WI38 (cell line): ENCODE measurements at regions not wholly inside any gene's neighbourhood (a gene's known extent, or its start where the extent isn't known, plus 50 kb on each side); places are given as distances from the start of the nearest gene placed in this dataset.

ENCODE experiments used
- H3K4me3 ChIP-seq: 2 replicates; pipeline ENCODE4 v1.5.1; 2011; ENCODE audit warnings: low read depth, mild to moderate bottlenecking, control low read depth, low read length
- TF ChIP-seq, protein P1 (sequence below): IDR thresholded peaks from 2 replicates; pipeline ENCODE4 v1.5.1; 2012; ENCODE audit warnings: low read depth, mild to moderate bottlenecking, control low read depth, low read length

DNA sequence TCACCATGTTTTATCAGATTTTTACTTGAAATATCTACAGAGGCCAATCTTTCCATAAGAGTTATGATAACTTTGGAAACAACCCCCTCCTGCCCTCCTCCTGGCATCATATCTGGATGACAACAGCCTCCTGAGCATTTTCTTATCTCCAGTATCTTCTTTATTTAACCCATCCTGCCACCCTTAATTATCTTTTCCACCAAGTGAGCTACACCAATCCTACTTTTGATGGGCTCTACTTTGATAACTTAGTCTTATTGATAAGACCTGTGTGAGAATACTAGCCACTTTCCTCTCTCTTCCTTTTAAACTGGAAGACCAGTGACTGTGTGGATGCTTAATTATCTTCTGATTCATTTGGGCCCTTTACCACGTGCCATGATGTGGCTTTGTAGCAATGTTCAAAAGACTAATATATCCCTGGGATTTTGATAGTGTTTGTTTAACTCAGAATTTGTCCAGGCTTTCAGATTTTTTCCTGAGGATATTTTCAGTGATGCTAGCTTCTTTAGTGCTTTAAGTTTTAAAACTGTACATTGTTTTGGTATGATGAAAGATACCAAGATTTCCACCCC is 330.1 kb upstream of the GIMD1 start:
- no peak overlapping the region for H3K4me3 ChIP-seq
- TF ChIP-seq, protein P1, sequence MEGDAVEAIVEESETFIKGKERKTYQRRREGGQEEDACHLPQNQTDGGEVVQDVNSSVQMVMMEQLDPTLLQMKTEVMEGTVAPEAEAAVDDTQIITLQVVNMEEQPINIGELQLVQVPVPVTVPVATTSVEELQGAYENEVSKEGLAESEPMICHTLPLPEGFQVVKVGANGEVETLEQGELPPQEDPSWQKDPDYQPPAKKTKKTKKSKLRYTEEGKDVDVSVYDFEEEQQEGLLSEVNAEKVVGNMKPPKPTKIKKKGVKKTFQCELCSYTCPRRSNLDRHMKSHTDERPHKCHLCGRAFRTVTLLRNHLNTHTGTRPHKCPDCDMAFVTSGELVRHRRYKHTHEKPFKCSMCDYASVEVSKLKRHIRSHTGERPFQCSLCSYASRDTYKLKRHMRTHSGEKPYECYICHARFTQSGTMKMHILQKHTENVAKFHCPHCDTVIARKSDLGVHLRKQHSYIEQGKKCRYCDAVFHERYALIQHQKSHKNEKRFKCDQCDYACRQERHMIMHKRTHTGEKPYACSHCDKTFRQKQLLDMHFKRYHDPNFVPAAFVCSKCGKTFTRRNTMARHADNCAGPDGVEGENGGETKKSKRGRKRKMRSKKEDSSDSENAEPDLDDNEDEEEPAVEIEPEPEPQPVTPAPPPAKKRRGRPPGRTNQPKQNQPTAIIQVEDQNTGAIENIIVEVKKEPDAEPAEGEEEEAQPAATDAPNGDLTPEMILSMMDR = no peak

DNA sequence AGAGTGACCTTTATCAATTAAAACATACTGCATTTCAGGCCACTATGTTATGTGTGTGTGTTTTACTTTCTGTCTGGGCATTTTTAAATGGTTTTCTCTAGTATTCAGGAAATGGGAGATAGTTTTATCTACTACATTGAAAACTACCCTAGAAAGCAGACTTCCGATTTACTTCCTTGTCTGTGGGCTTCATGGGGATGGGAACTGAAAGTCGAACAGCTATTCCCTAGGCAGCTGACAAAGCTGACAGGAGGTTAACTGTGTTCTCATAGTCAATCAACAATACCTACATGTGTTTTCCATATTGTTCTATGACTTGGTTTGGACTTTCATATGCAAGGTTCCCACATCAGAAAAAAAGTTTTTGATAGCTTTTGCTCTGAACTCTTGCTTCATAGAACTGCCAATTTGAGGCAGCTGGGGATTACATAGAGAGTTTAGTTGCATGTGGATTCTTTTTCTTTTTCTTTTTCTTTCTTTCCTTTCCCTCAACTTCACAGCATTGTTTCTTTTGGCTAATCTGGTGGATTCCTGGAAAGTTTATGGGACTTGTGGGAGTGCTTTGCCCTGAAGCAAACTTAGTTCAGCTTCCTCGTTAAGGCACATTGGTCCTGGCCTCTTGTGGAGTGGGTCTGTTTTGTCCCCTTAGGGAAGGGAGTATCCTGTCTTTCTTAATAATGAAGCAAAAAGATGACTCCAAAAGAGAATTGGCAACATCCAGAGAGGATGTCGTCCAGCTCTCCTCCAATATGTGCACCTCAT is 327.1 kb upstream of the GIMD1 start:
- TF ChIP-seq, protein P1 = no peak
- no peak overlapping the region for H3K4me3 ChIP-seq

DNA sequence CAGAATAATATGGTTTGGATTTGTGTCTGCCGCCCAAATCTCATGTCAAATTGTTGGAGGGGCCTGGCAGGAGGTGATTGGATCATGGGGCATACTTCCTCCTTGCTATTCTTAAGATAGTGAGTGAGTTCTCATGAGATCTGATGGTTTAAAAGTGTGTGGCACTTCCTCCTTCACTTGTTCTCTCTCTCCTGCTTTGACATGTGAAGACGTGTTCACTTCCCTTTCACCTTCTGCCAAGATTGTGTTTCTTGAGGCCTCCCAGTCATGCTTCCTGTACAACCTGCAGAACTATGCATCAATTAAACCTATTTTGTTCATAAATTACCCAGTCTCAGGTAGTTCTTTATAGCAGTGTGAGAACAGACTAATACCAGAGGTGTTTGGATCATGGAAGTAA is 325.7 kb upstream of the GIMD1 start:
- TF ChIP-seq, protein P1 = no peak
- no peak overlapping the region for H3K4me3 ChIP-seq

DNA sequence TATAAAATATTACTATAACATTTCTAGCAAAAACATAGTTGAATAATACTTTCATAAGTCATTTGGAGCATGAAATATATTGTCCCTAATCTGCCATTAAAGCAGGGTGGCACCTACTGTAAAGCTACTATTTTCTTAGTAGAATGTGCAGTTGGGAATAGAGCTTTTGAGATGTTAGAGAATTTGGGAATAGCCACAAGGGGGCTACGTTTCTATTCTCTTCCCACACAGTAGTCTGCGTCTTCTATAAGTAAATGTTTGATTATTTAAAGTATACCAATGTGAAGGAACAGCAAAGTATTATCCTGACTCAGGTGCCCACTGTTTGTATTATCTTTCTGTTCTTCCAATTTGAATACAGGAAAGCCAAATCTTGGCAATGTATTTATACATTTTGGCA is 323.2 kb upstream of the GIMD1 start:
- TF ChIP-seq, protein P1 = no peak
- H3K4me3 ChIP-seq = no peak overlapping the region

DNA sequence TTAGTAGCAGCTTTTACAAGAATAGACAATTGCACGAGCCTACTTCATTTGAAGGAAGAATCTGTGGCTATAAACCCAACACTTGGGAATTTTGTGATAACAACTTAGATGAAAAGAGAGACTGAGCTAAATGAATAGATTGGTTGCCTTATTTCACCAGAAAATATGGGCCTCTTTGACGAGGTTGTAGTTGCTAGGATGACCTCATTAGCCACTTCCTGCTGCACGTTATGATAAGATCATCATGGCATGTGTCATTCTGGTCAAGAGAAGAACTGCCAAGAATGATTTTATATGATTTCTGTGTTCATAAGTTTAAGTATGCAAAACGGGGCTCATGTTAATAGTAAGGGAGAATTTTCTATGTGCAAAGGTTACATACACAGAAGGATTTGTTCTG is 321.9 kb upstream of the GIMD1 start:
- no peak overlapping the region for H3K4me3 ChIP-seq
- TF ChIP-seq, protein P1 = no peak

DNA sequence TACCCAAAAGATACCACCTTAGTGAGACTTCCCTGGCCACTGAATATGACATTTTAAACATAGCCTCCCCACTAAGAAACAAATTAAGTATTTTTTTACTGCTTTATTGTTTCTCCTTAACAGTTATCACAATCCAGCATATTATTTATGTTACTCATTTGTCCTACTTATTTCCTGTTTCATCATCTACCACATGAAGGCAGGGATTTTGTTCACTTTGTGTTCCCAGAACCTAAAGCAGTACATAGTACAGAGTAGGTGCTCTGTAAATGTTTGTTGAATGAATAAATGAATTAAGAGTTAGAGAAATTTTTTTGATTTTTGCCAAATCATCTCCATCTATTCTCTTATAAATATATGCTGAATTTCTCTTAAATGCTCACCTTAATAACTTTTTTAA is 318.4 kb upstream of the GIMD1 start:
- TF ChIP-seq, protein P1 = no peak
- no peak overlapping the region for H3K4me3 ChIP-seq

DNA sequence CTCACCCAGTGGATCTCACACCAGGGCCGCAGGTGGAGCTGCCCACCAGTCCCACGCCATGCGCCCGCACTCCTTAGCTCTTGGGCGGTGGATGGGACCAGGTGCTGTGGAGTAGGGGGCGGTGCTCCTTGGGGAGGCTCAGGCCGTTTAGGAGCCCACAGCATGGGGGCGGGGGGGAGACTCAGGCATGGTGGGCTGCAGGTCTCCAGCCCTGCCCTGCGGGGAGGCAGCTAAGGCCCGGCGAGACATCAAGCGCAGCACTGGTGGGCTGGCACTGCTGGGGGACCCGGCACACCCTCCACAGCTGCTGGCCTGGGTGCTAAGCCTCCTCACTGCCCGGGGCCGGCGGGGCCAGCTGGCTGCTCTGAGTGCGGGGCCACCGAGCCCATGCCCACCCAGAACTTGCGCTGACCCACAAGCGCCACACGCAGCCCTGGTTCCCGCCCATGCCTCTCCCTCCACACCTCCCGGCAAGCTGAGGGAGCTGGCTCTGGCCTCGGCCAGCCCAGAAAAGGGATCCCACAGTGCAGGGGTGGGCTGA is 312.9 kb upstream of the GIMD1 start:
- TF ChIP-seq, protein P1 = no peak
- no peak overlapping the region for H3K4me3 ChIP-seq
